ENCODE measurements at regions not wholly inside any gene's neighbourhood (a gene's known extent, or its start where the extent isn't known, plus 50 kb on each side); places are given as distances from the start of the nearest gene placed in this dataset.

DNA sequence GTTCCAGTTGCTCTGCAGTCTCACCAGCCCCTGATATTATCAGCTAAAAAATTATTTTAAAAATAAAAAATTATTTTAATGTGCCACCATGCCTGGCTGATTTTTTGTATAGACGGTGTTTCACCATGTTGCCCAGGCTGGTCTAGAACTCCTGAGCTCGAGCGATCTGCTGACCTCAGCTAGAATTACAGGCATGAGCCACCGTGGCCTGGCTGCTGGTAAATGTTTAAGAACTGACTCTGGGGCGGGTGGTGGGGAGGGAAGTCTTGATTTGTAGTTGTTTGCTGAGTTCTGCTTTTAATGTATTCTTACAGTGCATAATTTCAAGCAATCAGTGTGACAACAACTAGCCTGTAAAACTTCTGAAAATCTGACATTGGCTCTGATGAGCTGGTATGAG lies 120.9 kb upstream of the PLET1 start:
- Histone ChIP-seq H3K27me3 (ENCODE audit: insufficient read depth, low read length) (no peaks in the 10 kb centered on the region), H3K4me2 (ENCODE audit: insufficient read depth, low read length) (no peak overlapping the region), H4K20me1 (ENCODE audit: insufficient read depth, low read length) (no peaks in the 10 kb centered on the region), H3K79me2 (ENCODE audit: insufficient read depth, low read length) (no peaks in the 10 kb centered on the region), H3K36me3 (ENCODE audit: insufficient read depth, low read length) (no peaks in the 10 kb centered on the region), H3K4me1 (ENCODE audit: insufficient read depth, low read length) (no peaks in the 10 kb centered on the region), H3K4me3 (ENCODE audit: insufficient read depth, low read length) (no peak overlapping the region), H3K9me3 (ENCODE audit: low read depth, low read length) (no peaks in the 10 kb centered on the region), H3K27ac (ENCODE audit: low read depth, low read length) (no peak overlapping the region), H2AFZ (ENCODE audit: low read length) (no peak overlapping the region)
- DNase-seq (ENCODE audit: insufficient read length, low spot score, missing footprints) = no peak
- TF ChIP-seq, protein P1, sequence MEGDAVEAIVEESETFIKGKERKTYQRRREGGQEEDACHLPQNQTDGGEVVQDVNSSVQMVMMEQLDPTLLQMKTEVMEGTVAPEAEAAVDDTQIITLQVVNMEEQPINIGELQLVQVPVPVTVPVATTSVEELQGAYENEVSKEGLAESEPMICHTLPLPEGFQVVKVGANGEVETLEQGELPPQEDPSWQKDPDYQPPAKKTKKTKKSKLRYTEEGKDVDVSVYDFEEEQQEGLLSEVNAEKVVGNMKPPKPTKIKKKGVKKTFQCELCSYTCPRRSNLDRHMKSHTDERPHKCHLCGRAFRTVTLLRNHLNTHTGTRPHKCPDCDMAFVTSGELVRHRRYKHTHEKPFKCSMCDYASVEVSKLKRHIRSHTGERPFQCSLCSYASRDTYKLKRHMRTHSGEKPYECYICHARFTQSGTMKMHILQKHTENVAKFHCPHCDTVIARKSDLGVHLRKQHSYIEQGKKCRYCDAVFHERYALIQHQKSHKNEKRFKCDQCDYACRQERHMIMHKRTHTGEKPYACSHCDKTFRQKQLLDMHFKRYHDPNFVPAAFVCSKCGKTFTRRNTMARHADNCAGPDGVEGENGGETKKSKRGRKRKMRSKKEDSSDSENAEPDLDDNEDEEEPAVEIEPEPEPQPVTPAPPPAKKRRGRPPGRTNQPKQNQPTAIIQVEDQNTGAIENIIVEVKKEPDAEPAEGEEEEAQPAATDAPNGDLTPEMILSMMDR (IDR thresholded peaks at IDR 0.05; ENCODE audit: extremely low read depth, low read depth, low read length) = no peak

DNA sequence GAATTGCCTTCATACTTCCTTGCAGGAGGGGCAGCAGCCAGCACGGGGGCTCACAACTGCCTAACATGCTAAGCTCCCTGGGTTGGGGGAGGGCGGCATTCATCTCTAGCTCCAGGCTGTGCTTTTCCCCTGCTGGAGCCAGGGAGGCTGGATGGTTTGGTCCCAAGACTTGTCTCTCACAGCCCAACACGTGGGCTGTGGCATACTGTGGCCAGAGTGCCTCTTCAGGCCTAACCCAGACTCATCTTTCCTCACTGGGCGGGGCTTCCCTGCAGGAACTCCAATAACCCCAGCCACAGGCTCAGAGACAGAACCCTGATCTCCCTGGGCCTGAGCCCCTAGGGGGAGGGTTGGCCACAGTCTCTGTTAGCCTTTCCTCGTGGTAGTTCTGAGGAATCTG lies 121.9 kb upstream of the PLET1 start:
- Histone ChIP-seq H3K79me2 (ENCODE audit: insufficient read depth, low read length) (no peaks in the 10 kb centered on the region), H3K9me3 (ENCODE audit: low read depth, low read length) (no peaks in the 10 kb centered on the region), H2AFZ (ENCODE audit: low read length) (no peak overlapping the region), H3K27me3 (ENCODE audit: insufficient read depth, low read length) (no peaks in the 10 kb centered on the region), H3K4me3 (ENCODE audit: insufficient read depth, low read length) (no peak overlapping the region), H3K27ac (ENCODE audit: low read depth, low read length) (no peak overlapping the region), H3K4me1 (ENCODE audit: insufficient read depth, low read length) (no peaks in the 10 kb centered on the region), H3K36me3 (ENCODE audit: insufficient read depth, low read length) (no peaks in the 10 kb centered on the region), H3K4me2 (ENCODE audit: insufficient read depth, low read length) (no peak overlapping the region), H4K20me1 (ENCODE audit: insufficient read depth, low read length) (no peaks in the 10 kb centered on the region)
- DNase-seq (ENCODE audit: insufficient read length, low spot score, missing footprints) = no peak
- TF ChIP-seq, protein P1 (IDR thresholded peaks at IDR 0.05; ENCODE audit: extremely low read depth, low read depth, low read length) = no peak

DNA sequence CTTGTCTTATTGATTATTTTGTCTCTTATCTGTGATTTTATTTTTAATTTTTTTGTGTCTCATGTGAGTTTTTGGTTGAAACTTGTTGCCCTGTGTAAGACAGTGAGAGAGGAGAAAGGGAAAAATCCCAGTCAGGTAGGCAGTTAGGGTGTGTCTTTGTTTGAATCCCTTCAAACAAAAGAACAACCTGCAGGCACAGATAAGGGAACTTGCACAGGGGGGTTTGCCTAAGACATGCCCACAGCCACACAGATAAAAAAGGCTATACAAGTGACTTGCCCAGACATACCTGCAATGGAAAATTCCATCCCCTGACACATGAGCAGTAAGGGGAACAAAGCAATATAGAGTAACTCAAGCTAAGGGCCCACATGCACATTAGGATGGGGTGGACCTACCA lies 127.8 kb upstream of the PLET1 start:
- Histone ChIP-seq H3K79me2 (ENCODE audit: insufficient read depth, low read length) (no peaks in the 10 kb centered on the region), H3K27me3 (ENCODE audit: insufficient read depth, low read length) (no peaks in the 10 kb centered on the region), H3K4me1 (ENCODE audit: insufficient read depth, low read length) (no peaks in the 10 kb centered on the region), H3K27ac (ENCODE audit: low read depth, low read length) (no peak overlapping the region), H3K4me3 (ENCODE audit: insufficient read depth, low read length) (no peak overlapping the region), H2AFZ (ENCODE audit: low read length) (no peak overlapping the region), H3K36me3 (ENCODE audit: insufficient read depth, low read length) (no peaks in the 10 kb centered on the region), H3K4me2 (ENCODE audit: insufficient read depth, low read length) (no peak overlapping the region), H4K20me1 (ENCODE audit: insufficient read depth, low read length) (no peaks in the 10 kb centered on the region), H3K9me3 (ENCODE audit: low read depth, low read length) (no peaks in the 10 kb centered on the region)
- TF ChIP-seq, protein P1 (IDR thresholded peaks at IDR 0.05; ENCODE audit: extremely low read depth, low read depth, low read length) = no peak
- DNase-seq (ENCODE audit: insufficient read length, low spot score, missing footprints) = no peak

DNA sequence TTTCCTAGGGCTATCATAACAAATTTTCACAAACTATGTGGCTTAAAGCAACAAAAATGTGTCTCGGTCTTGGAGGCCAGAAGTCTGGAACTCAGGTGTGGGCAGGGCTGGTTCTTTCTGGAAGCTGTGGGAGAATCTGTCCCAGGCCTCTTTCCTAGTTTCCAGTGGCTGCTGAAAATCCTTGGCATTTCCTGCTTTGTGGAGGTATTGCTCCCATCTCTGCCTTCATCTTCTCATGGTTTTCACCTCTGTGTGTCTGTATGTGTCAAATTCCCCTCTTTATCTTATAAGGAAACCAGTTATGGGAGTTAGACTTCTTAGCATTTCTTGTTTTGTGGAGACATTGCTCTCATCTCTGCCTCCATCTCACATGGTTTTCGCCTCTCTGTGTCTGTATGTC lies 130.4 kb upstream of the PLET1 start:
- H3K4me3 ChIP-seq (ENCODE audit: insufficient read depth, low read length) = no peak overlapping the region
- H4K20me1 ChIP-seq (ENCODE audit: insufficient read depth, low read length) = no peaks in the 10 kb centered on the region
- no peaks in the 10 kb centered on the region for H3K4me1 ChIP-seq (ENCODE audit: insufficient read depth, low read length)
- no peaks in the 10 kb centered on the region for H3K36me3 ChIP-seq (ENCODE audit: insufficient read depth, low read length)
- DNase-seq (ENCODE audit: insufficient read length, low spot score, missing footprints) = no peak
- TF ChIP-seq, protein P1 (IDR thresholded peaks at IDR 0.05; ENCODE audit: extremely low read depth, low read depth, low read length) = no peak
- H3K9me3 ChIP-seq (ENCODE audit: low read depth, low read length) = no peaks in the 10 kb centered on the region
- H3K79me2 ChIP-seq (ENCODE audit: insufficient read depth, low read length) = no peaks in the 10 kb centered on the region
- H3K27ac ChIP-seq (ENCODE audit: low read depth, low read length) = no peak overlapping the region
- no peak overlapping the region for H3K4me2 ChIP-seq (ENCODE audit: insufficient read depth, low read length)
- H2AFZ ChIP-seq (ENCODE audit: low read length) = no peak overlapping the region
- H3K27me3 ChIP-seq (ENCODE audit: insufficient read depth, low read length) = no peaks in the 10 kb centered on the region

Data from osteoblast (primary cell).